ENCODE measurements at regions not wholly inside any gene's neighbourhood (a gene's known extent, or its start where the extent isn't known, plus 50 kb on each side); places are given as distances from the start of the nearest gene placed in this dataset.

- Mint-ChIP-seq H3K27me3 (ENCODE audit: insufficient read depth) (no peaks in the 10 kb centered on the region), H3K9me3 (no peaks in the 10 kb centered on the region), H3K4me3 (no peak overlapping the region), H3K27ac (no peak overlapping the region), H3K4me1 (no peaks in the 10 kb centered on the region), H3K36me3 (ENCODE audit: low read depth) (no peaks in the 10 kb centered on the region)
- TF ChIP-seq CTCF (conservative IDR thresholded peaks at IDR 0.05) = no peak
- Histone ChIP-seq H3K27me3 (ENCODE audit: control insufficient read depth, insufficient read depth, low read length, poor library complexity, severe bottlenecking) (no peaks in the 10 kb centered on the region), H3K4me3 (ENCODE audit: low read length) (no peak overlapping the region), H3K9me3 (ENCODE audit: control insufficient read depth, low read length) (no peaks in the 10 kb centered on the region), H3K9ac (ENCODE audit: extremely low read depth, low read length, poor library complexity, severe bottlenecking) (no peak overlapping the region), H3K36me3 (ENCODE audit: control insufficient read depth, insufficient read depth, low read length) (no peaks in the 10 kb centered on the region), H3K27ac (ENCODE audit: low read depth, low read length) (no peak overlapping the region), H3K4me1 (ENCODE audit: control insufficient read depth, insufficient read depth, low read length) (no peaks in the 10 kb centered on the region)
- 93 to 96% methylated on average over 3 of the region's 3 CpGs for WGBS, 2 experiments (ENCODE audit: insufficient coverage in 1 of 2, insufficient read length in 1 of 2)
- no peak for DNase-seq
Observed at GRCh38 chr6:140289186-140289585, 914.7 kb upstream of the CITED2 start.

GRCh38 chr6:140285998-140286690 lies 911.7 kb upstream of the CITED2 start:
- no peaks in the 10 kb centered on the region for H3K27me3 Mint-ChIP-seq (ENCODE audit: insufficient read depth)
- no peaks in the 10 kb centered on the region for H3K9me3 Mint-ChIP-seq
- no peak overlapping the region for H3K4me3 Mint-ChIP-seq
- no peak for DNase-seq
- H3K36me3 Mint-ChIP-seq (ENCODE audit: low read depth) = no peaks in the 10 kb centered on the region
- Histone ChIP-seq H3K9ac (ENCODE audit: extremely low read depth, low read length, poor library complexity, severe bottlenecking) (no peak overlapping the region), H3K27ac (ENCODE audit: low read depth, low read length) (no peak overlapping the region), H3K9me3 (ENCODE audit: control insufficient read depth, low read length) (no peaks in the 10 kb centered on the region), H3K36me3 (ENCODE audit: control insufficient read depth, insufficient read depth, low read length) (no peaks in the 10 kb centered on the region), H3K27me3 (ENCODE audit: control insufficient read depth, insufficient read depth, low read length, poor library complexity, severe bottlenecking) (no peaks in the 10 kb centered on the region), H3K4me1 (ENCODE audit: control insufficient read depth, insufficient read depth, low read length) (no peaks in the 10 kb centered on the region), H3K4me3 (ENCODE audit: low read length) (no peak overlapping the region)
- 90% methylated on average over 1 of the region's 1 CpG; no CpG with 5 or more reads in 1 of the 2 experiments for WGBS, 2 experiments (ENCODE audit: insufficient coverage in 1 of 2, insufficient read length in 1 of 2)
- no peaks in the 10 kb centered on the region for H3K4me1 Mint-ChIP-seq
- no peak overlapping the region for H3K27ac Mint-ChIP-seq
- TF ChIP-seq CTCF (conservative IDR thresholded peaks at IDR 0.05) = no peak

GRCh38 chr6:140285471-140285870 lies 911.0 kb upstream of the CITED2 start:
- Histone ChIP-seq H3K36me3 (ENCODE audit: control insufficient read depth, insufficient read depth, low read length) (no peaks in the 10 kb centered on the region), H3K27me3 (ENCODE audit: control insufficient read depth, insufficient read depth, low read length, poor library complexity, severe bottlenecking) (no peaks in the 10 kb centered on the region), H3K9me3 (ENCODE audit: control insufficient read depth, low read length) (no peaks in the 10 kb centered on the region), H3K4me1 (ENCODE audit: control insufficient read depth, insufficient read depth, low read length) (no peaks in the 10 kb centered on the region), H3K27ac (ENCODE audit: low read depth, low read length) (no peak overlapping the region), H3K9ac (ENCODE audit: extremely low read depth, low read length, poor library complexity, severe bottlenecking) (no peak overlapping the region), H3K4me3 (ENCODE audit: low read length) (no peak overlapping the region)
- TF ChIP-seq CTCF (conservative IDR thresholded peaks at IDR 0.05) = no peak
- Mint-ChIP-seq H3K4me1 (no peaks in the 10 kb centered on the region), H3K27me3 (ENCODE audit: insufficient read depth) (no peaks in the 10 kb centered on the region), H3K36me3 (ENCODE audit: low read depth) (no peaks in the 10 kb centered on the region), H3K9me3 (no peaks in the 10 kb centered on the region), H3K4me3 (no peak overlapping the region), H3K27ac (no peak overlapping the region)
- no peak for DNase-seq
- WGBS, 2 experiments (ENCODE audit: insufficient coverage in 1 of 2, insufficient read length in 1 of 2) = 90% methylated on average over 2 of the region's 2 CpGs; no CpG with 5 or more reads in 1 of the 2 experiments

Data from endodermal cell (in vitro differentiated cells).